ENCODE measurements at regions not wholly inside any gene's neighbourhood (a gene's known extent, or its start where the extent isn't known, plus 50 kb on each side); places are given as distances from the start of the nearest gene placed in this dataset.

DNA sequence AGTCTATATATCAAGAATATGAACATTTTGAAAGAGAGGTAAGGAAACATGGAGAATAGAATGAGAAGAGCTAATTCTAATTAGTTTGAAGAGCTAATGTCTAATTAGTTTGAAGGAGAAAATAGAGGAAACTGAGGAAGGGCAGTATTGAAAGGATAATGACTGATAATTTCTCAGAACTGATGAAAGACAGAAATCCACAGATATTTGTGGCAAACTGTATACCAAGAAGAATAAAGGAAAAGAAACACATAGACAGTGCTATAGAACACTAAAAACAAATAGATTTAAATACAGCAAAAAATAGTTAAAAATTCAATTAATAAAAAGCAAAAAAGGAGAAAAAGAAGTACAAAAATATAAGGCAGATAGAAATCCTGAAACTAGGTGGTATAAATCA is 354.4 kb downstream of the QKI start:
- no peak for DNase-seq
- TF ChIP-seq CTCF (IDR thresholded peaks at IDR 0.05; ENCODE audit: unreplicated experiment): no peak
- H3K9me3 Mint-ChIP-seq (ENCODE audit: low read depth, unreplicated experiment): no peaks in the 10 kb centered on the region
- H3K27me3 Mint-ChIP-seq (ENCODE audit: unreplicated experiment): no peaks in the 10 kb centered on the region
- no peak overlapping the region for H3K4me3 Mint-ChIP-seq (ENCODE audit: low read depth, unreplicated experiment)
- no peaks in the 10 kb centered on the region for H3K4me1 Mint-ChIP-seq (ENCODE audit: low read depth, unreplicated experiment)
- CTCF ChIA-PET: no interaction called here
- intact Hi-C loops (cut with micrococcal nuclease; ENCODE audit: unreplicated experiment): no loop called here
- H3K36me3 Mint-ChIP-seq (ENCODE audit: insufficient read depth, unreplicated experiment): no peaks in the 10 kb centered on the region
- no TSS peak for BruUV-seq (replicated peaks)
- no peak overlapping the region for H3K27ac Mint-ChIP-seq (ENCODE audit: unreplicated experiment)

GRCh38 chr6:163766936-163767335 is 352.4 kb downstream of the QKI start:
- Mint-ChIP-seq H3K27me3 (ENCODE audit: unreplicated experiment) (peaks cover 7% of the 10 kb centered on the region), H3K4me3 (ENCODE audit: low read depth, unreplicated experiment) (no peak overlapping the region), H3K4me1 (ENCODE audit: low read depth, unreplicated experiment) (no peaks in the 10 kb centered on the region), H3K36me3 (ENCODE audit: insufficient read depth, unreplicated experiment) (no peaks in the 10 kb centered on the region), H3K27ac (ENCODE audit: unreplicated experiment) (no peak overlapping the region), H3K9me3 (ENCODE audit: low read depth, unreplicated experiment) (no peaks in the 10 kb centered on the region)
- CTCF ChIA-PET: no interaction called here
- TF ChIP-seq CTCF (IDR thresholded peaks at IDR 0.05; ENCODE audit: unreplicated experiment): no peak
- no TSS peak for BruUV-seq (replicated peaks)
- intact Hi-C loops (cut with micrococcal nuclease; ENCODE audit: unreplicated experiment): no loop called here
- no peak for DNase-seq

DNA sequence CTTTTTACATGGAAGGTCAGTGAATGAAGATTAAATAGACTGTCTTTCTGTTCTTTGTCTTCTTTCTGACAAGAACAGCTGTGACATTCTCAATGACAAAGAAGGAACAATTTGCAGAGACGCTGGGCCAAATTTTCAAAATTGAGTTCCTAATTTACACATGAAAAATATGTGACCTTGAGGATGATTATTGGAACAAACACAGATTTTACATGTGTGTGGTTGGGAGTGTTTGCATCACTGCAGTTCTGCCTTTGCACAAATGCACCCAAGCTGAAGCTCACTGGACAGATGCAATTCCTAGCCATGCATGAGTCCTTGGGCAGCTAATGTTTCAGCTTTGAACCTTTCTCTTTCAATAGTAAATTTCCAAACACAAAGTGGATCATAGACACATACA is 350.8 kb downstream of the QKI start:
- TF ChIP-seq CTCF (IDR thresholded peaks at IDR 0.05; ENCODE audit: unreplicated experiment): no peak
- DNase-seq: no peak
- CTCF ChIA-PET: no interaction called here
- H3K4me3 Mint-ChIP-seq (ENCODE audit: low read depth, unreplicated experiment): no peak overlapping the region
- H3K27ac Mint-ChIP-seq (ENCODE audit: unreplicated experiment): no peak overlapping the region
- intact Hi-C loops (cut with micrococcal nuclease; ENCODE audit: unreplicated experiment): no loop called here
- H3K36me3 Mint-ChIP-seq (ENCODE audit: insufficient read depth, unreplicated experiment): no peaks in the 10 kb centered on the region
- BruUV-seq (replicated peaks): no TSS peak
- peaks cover 7% of the 10 kb centered on the region for H3K27me3 Mint-ChIP-seq (ENCODE audit: unreplicated experiment)
- H3K9me3 Mint-ChIP-seq (ENCODE audit: low read depth, unreplicated experiment): no peaks in the 10 kb centered on the region
- H3K4me1 Mint-ChIP-seq (ENCODE audit: low read depth, unreplicated experiment): no peaks in the 10 kb centered on the region

DNA sequence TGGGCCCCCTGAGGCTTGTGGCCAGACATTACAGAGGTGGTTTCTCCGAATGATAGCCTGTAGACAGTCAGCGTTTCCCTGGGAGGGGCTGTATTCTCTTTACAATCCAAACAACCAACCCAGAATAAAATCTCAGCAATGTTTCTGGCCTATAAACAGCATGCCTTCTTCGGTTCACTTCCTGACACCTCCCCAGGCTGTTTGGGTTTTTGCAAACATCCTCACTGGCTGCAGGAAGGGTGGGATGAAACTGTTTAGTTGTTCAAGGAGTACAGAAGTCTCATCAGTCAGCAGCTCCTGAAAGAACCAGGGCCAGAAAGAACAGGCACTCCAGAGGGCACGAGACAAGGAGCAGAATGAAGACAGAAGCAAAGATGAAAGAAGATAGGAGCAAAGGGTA is 350.0 kb downstream of the QKI start:
- Mint-ChIP-seq H3K9me3 (ENCODE audit: low read depth, unreplicated experiment) (no peaks in the 10 kb centered on the region), H3K36me3 (ENCODE audit: insufficient read depth, unreplicated experiment) (no peaks in the 10 kb centered on the region), H3K27ac (ENCODE audit: unreplicated experiment) (no peak overlapping the region), H3K4me3 (ENCODE audit: low read depth, unreplicated experiment) (no peak overlapping the region), H3K27me3 (ENCODE audit: unreplicated experiment) (peaks cover 7% of the 10 kb centered on the region), H3K4me1 (ENCODE audit: low read depth, unreplicated experiment) (no peaks in the 10 kb centered on the region)
- CTCF ChIA-PET: no interaction called here
- no peak for DNase-seq
- no peak for TF ChIP-seq CTCF (IDR thresholded peaks at IDR 0.05; ENCODE audit: unreplicated experiment)
- BruUV-seq (replicated peaks): no TSS peak
- intact Hi-C loops (cut with micrococcal nuclease; ENCODE audit: unreplicated experiment): no loop called here

- Mint-ChIP-seq H3K36me3 (ENCODE audit: insufficient read depth, unreplicated experiment) (no peaks in the 10 kb centered on the region), H3K4me1 (ENCODE audit: low read depth, unreplicated experiment) (no peaks in the 10 kb centered on the region), H3K27me3 (ENCODE audit: unreplicated experiment) (peaks cover 7% of the 10 kb centered on the region), H3K4me3 (ENCODE audit: low read depth, unreplicated experiment) (no peak overlapping the region), H3K9me3 (ENCODE audit: low read depth, unreplicated experiment) (peaks cover 6% of the 10 kb centered on the region), H3K27ac (ENCODE audit: unreplicated experiment) (no peak overlapping the region)
- no peak for DNase-seq
- intact Hi-C loops (cut with micrococcal nuclease; ENCODE audit: unreplicated experiment): no loop called here
- no TSS peak for BruUV-seq (replicated peaks)
- TF ChIP-seq CTCF (IDR thresholded peaks at IDR 0.05; ENCODE audit: unreplicated experiment): no peak
- CTCF ChIA-PET: no interaction called here
Measured at GRCh38 chr6:163761481-163761880, 347.0 kb downstream of the QKI start.
